ENCODE measurements at regions not wholly inside any gene's neighbourhood (a gene's known extent, or its start where the extent isn't known, plus 50 kb on each side); places are given as distances from the start of the nearest gene placed in this dataset.
A peak's percentile ranks its signal among the peaks of the same experiment; 100 is the strongest.
"Not testable (repeated sequence)": the region's sequence is repeated elsewhere in the genome, so short reads cannot be mapped to it uniquely, and the experiment has no call there.

- H3K27me3 Mint-ChIP-seq (ENCODE audit: low read depth); CTCF ChIA-PET; H3K4me1 Mint-ChIP-seq; ATAC-seq; DNase-seq (ENCODE audit: low spot score); H3K4me3 Mint-ChIP-seq; POLR2A ChIA-PET; H3K27ac Mint-ChIP-seq: not testable (repeated sequence)
- Mint-ChIP-seq H3K36me3 (peaks cover 37% of the 10 kb centered on the region), H3K9me3 (peaks cover 13% of the 10 kb centered on the region)
Measured at GRCh38 chr21:10449451-10449850, 71.9 kb upstream of the TPTE start.

DNA sequence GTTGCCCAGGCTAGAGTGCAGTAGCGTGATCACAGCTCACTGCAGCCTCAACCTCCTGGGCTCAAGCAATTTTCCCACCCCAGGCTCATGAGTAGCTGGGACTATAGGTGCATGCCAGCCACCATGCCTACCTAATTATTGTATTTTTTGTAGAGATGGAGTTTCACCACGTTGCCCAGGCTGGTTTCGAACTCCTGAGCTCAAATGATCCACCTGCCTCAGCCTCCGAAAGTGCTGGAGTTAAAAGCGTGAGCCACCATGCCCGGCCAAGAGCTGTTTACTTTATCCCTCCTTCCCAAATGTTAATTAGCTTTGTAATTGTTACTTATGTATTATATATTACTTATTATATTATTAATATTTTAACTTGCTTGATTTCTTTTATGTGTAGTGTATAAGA is 70.1 kb upstream of the TPTE start:
- DNase-seq (ENCODE audit: low spot score); H3K4me1 Mint-ChIP-seq; H3K9me3 Mint-ChIP-seq; H3K27me3 Mint-ChIP-seq (ENCODE audit: low read depth); POLR2A ChIA-PET; H3K4me3 Mint-ChIP-seq; CTCF ChIA-PET; ATAC-seq; H3K27ac Mint-ChIP-seq: not testable (repeated sequence)
- H3K36me3 Mint-ChIP-seq: peaks cover 27% of the 10 kb centered on the region

DNA sequence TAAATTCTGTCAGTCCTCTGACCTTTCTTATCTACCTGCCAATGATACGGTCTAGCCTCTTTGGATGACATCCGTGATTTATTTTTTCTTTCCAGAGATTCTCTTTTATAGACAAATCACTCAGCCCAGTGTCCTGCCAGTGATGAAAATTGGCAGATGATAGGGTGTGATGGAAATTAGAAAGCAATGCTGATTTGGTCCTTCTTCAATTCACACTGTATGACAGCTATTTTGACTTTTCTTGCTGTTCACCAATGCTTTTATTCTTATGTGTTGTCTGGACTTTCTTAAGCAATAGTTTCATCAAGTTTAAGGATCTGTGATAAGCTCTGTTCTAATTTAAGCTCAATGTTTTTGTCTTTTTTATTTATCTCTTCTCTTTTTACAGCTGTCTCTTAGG is 63.6 kb upstream of the TPTE start:
- ATAC-seq; H3K27me3 Mint-ChIP-seq (ENCODE audit: low read depth); H3K4me3 Mint-ChIP-seq; CTCF ChIA-PET; H3K9me3 Mint-ChIP-seq; H3K27ac Mint-ChIP-seq; DNase-seq (ENCODE audit: low spot score); POLR2A ChIA-PET; H3K4me1 Mint-ChIP-seq: not testable (repeated sequence)
- H3K36me3 Mint-ChIP-seq: peaks cover 12% of the 10 kb centered on the region

DNA sequence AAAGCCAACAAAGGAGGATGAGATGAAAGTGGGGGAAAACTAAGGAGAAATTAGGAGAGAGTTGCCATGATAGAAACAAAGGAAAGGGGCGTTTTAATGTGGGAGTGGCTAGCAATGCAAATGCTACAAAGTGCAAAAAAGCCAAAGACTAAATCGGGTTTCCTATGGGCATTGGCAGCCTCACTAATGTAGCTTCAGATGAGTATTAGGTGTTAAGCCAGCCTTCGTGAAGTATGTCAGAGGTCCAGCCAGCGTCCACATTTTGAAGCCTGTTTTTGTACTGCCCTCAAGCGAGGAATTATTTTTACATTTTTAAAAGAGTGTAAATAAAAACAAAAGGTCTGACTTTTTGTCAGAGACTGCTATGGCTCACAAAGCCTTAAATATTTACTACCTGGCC is 60.4 kb upstream of the TPTE start:
- H3K27ac Mint-ChIP-seq; POLR2A ChIA-PET; DNase-seq (ENCODE audit: low spot score); H3K9me3 Mint-ChIP-seq; H3K4me3 Mint-ChIP-seq; H3K36me3 Mint-ChIP-seq; H3K4me1 Mint-ChIP-seq; H3K27me3 Mint-ChIP-seq (ENCODE audit: low read depth); CTCF ChIA-PET; ATAC-seq: not testable (repeated sequence)

GRCh38 chr21:10461445-10461844 is 59.9 kb upstream of the TPTE start:
- H3K9me3 Mint-ChIP-seq; H3K27me3 Mint-ChIP-seq (ENCODE audit: low read depth); DNase-seq (ENCODE audit: low spot score); CTCF ChIA-PET; H3K27ac Mint-ChIP-seq; H3K36me3 Mint-ChIP-seq; ATAC-seq; H3K4me1 Mint-ChIP-seq; H3K4me3 Mint-ChIP-seq; POLR2A ChIA-PET: not testable (repeated sequence)

- no peak overlapping the region for H3K27ac Mint-ChIP-seq
- H3K36me3 Mint-ChIP-seq: no peaks in the 10 kb centered on the region
- ATAC-seq (no peak), DNase-seq (ENCODE audit: low spot score) (no peak)
- TF ChIP-seq HMGA2 (CRISPR knock-in tag; IDR thresholded peaks at IDR 0.05): peak; percentile 17; the same call in 1 of the 2 replicates
- no peak for TF ChIP-seq NFATC4 (CRISPR knock-in tag; IDR thresholded peaks at IDR 0.05)
- ChIA-PET POLR2A (no interaction called here), CTCF (no interaction called here)
- H3K9me3 Mint-ChIP-seq: no peaks in the 10 kb centered on the region
- no peaks in the 10 kb centered on the region for H3K4me1 Mint-ChIP-seq
- H3K27me3 Mint-ChIP-seq (ENCODE audit: low read depth): no peaks in the 10 kb centered on the region
- no peak overlapping the region for H3K4me3 Mint-ChIP-seq
Measured at GRCh38 chr21:10463156-10463555, 58.2 kb upstream of the TPTE start.

- ATAC-seq (no peak), DNase-seq (ENCODE audit: low spot score) (no peak)
- H3K4me1 Mint-ChIP-seq: no peaks in the 10 kb centered on the region
- no peak overlapping the region for H3K27ac Mint-ChIP-seq
- H3K4me3 Mint-ChIP-seq: no peak overlapping the region
- ChIA-PET CTCF (no interaction called here), POLR2A (no interaction called here)
- no peak for TF ChIP-seq ZBTB21 (CRISPR knock-in tag; IDR thresholded peaks at IDR 0.05; ENCODE audit: borderline replicate concordance)
- TF ChIP-seq, protein P1, sequence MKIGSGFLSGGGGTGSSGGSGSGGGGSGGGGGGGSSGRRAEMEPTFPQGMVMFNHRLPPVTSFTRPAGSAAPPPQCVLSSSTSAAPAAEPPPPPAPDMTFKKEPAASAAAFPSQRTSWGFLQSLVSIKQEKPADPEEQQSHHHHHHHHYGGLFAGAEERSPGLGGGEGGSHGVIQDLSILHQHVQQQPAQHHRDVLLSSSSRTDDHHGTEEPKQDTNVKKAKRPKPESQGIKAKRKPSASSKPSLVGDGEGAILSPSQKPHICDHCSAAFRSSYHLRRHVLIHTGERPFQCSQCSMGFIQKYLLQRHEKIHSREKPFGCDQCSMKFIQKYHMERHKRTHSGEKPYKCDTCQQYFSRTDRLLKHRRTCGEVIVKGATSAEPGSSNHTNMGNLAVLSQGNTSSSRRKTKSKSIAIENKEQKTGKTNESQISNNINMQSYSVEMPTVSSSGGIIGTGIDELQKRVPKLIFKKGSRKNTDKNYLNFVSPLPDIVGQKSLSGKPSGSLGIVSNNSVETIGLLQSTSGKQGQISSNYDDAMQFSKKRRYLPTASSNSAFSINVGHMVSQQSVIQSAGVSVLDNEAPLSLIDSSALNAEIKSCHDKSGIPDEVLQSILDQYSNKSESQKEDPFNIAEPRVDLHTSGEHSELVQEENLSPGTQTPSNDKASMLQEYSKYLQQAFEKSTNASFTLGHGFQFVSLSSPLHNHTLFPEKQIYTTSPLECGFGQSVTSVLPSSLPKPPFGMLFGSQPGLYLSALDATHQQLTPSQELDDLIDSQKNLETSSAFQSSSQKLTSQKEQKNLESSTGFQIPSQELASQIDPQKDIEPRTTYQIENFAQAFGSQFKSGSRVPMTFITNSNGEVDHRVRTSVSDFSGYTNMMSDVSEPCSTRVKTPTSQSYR (CRISPR knock-in tag; IDR thresholded peaks at IDR 0.05): no peak
- no peak for TF ChIP-seq STAT6 (CRISPR knock-in tag; conservative IDR thresholded peaks at IDR 0.05; ENCODE audit: low read depth)
- no peak for TF ChIP-seq TEAD1 (CRISPR knock-in tag; IDR thresholded peaks at IDR 0.05)
- no peak for TF ChIP-seq TP53 (CRISPR knock-in tag; IDR thresholded peaks at IDR 0.05)
- no peak for TF ChIP-seq ZNF219 (CRISPR knock-in tag; IDR thresholded peaks at IDR 0.05; ENCODE audit: borderline replicate concordance)
- no peak for TF ChIP-seq FOXJ3 (CRISPR knock-in tag; IDR thresholded peaks at IDR 0.05; ENCODE audit: borderline replicate concordance)
- TF ChIP-seq OVOL2 (CRISPR knock-in tag; IDR thresholded peaks at IDR 0.05; ENCODE audit: borderline replicate concordance): no peak
- TF ChIP-seq ARID4B (CRISPR knock-in tag; IDR thresholded peaks at IDR 0.05; ENCODE audit: borderline replicate concordance): no peak
- no peaks in the 10 kb centered on the region for H3K36me3 Mint-ChIP-seq
- no peaks in the 10 kb centered on the region for H3K27me3 Mint-ChIP-seq (ENCODE audit: low read depth)
- no peaks in the 10 kb centered on the region for H3K9me3 Mint-ChIP-seq
Measured at GRCh38 chr21:10464975-10465374, 56.4 kb upstream of the TPTE start.
